DND-41 (cell line): ENCODE measurements at regions not wholly inside any gene's neighbourhood (a gene's known extent, or its start where the extent isn't known, plus 50 kb on each side); places are given as distances from the start of the nearest gene placed in this dataset.

Source experiments
- EZH2 ChIP-seq: IDR thresholded peaks from 3 replicates; pipeline ENCODE4 v1.6.1; 2012; ENCODE audit warnings: borderline replicate concordance, low read depth, mild to moderate bottlenecking, moderate library complexity, low read length, inconsistent platforms; ENCODE audit not compliant: severe bottlenecking
- TF ChIP-seq, protein P1 (sequence below): IDR thresholded peaks from 2 replicates; pipeline ENCODE4 v1.5.1; 2012; ENCODE audit warnings: borderline replicate concordance, low read length, moderate library complexity, mild to moderate bottlenecking; ENCODE audit not compliant: poor library complexity, severe bottlenecking; ENCODE audit errors: extremely low read depth

DNA sequence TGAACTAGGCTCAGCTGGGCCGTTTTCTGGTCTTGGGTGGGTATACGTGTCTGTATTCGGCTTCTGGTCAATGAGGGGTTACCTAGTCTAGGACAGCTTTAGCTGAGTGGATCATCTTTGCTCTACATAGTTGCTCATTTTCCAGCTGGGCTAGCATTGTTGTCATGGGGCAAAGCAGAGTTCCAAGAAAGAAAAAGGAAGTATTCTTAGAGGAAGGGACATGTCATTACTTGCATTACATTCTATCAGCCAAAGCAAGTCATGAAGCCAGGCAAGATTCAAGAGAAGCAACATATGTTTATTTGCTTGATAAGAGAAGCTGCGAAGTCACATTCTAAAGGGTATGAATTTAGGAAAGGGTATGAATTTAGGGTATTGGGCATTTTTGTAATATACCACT lies 396.5 kb downstream of the ZNF608 start:
- no peak for TF ChIP-seq EZH2
- TF ChIP-seq, protein P1, sequence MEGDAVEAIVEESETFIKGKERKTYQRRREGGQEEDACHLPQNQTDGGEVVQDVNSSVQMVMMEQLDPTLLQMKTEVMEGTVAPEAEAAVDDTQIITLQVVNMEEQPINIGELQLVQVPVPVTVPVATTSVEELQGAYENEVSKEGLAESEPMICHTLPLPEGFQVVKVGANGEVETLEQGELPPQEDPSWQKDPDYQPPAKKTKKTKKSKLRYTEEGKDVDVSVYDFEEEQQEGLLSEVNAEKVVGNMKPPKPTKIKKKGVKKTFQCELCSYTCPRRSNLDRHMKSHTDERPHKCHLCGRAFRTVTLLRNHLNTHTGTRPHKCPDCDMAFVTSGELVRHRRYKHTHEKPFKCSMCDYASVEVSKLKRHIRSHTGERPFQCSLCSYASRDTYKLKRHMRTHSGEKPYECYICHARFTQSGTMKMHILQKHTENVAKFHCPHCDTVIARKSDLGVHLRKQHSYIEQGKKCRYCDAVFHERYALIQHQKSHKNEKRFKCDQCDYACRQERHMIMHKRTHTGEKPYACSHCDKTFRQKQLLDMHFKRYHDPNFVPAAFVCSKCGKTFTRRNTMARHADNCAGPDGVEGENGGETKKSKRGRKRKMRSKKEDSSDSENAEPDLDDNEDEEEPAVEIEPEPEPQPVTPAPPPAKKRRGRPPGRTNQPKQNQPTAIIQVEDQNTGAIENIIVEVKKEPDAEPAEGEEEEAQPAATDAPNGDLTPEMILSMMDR: no peak
